ENCODE measurements at regions not wholly inside any gene's neighbourhood (a gene's known extent, or its start where the extent isn't known, plus 50 kb on each side); places are given as distances from the start of the nearest gene placed in this dataset.

- TF ChIP-seq CTCF (IDR thresholded peaks at IDR 0.05) (no peak), EP300 (IDR thresholded peaks at IDR 0.05) (no peak)
These were observed 474.6 kb upstream of the FZD8 start for GRCh38 chr10:36116731-36117130.
